ENCODE measurements at regions not wholly inside any gene's neighbourhood (a gene's known extent, or its start where the extent isn't known, plus 50 kb on each side); places are given as distances from the start of the nearest gene placed in this dataset.
"Not testable (repeated sequence)": the region's sequence is repeated elsewhere in the genome, so short reads cannot be mapped to it uniquely, and the experiment has no call there.

DNA sequence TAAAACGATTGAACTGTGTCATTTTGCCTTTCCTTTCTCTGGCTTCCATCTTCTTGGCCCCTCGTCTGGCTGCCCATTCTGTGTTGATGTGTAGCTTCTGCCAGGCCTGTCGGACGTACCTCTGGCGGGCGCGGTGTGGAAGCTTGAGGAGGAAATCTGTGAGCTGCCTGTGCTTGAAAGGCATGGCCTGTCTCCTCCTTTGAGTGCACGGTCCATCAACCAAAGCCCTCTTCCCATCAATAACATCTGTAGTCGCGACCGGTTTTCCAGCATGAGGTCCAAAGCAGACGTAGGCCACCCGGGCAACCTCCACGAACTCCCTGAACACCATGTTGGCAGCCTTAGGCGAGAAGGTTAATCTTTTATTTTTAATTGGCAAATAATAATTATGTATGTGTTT, 202.7 kb downstream of the CRLF2 start:
- DNase-seq = no peak

DNA sequence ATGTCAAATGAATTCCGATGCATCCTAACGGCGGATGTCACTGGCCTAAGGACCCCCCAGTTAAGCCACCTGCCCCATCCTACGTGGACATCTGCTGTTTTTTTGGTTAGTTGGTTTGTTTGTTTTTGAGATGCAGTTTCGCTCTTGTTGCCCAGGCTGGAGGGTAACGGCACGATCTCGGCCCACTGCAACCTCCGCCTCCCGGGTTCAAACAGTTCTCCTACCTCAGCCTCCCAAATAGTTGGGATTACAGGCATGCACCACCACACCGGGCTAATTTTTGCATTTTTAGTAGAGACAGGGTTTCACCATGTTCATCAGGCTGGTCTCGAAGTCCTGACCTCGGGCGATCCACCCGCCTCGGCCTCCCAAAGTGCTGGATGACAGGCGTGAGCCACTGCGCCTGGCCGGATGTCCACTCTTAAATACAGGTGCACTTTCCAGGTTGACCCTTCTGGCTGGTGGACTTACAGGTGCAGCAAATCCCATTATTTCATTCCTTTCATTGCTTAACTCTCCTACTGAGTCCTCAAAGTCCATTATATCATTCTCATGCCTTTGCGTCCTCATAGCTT, 206.2 kb downstream of the CRLF2 start:
- DNase-seq = no peak

DNA sequence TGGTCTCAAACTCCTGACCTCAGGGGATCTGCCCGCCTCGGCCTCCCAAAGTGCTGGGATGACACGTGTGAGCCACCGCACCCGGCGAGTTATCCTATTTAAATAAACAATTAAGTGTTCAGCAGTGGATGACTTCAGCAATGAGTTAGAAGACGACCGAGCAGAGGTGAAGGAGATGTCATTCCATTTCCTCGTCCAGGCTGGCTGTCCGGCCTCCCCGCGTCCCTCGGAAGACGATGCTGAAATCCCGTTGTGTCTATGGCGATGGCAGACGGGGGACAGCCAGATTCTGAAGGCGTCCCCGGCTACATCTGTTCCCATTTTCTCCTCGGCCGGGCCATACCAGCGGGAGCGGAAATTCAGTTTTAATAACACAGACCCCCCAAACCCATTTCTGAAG, 209.8 kb downstream of the CRLF2 start:
- DNase-seq = no peak

DNA sequence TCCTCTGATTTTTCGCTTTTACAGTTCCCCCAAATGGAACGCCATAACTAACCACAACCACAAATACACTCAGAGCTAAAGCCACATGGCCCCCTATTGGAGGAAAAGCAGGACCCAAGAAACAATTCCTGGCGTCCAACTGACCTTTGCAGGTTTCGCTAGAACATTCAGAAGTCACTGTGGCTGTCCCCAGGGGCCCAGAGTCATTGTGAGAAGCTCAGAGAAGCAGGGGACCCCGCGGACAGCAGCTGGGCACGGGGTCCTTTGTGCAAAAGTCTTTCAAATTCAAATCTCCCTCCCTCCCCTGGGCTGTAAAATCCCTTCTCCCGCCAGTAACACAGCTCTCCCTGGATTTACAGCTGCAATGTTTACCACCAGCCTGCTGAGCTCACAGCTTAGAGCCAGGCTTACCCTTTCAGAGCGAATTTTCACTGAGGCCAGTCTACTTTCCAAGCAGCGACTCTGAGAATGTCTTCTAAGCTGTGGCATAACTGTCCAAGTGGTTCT, 214.8 kb downstream of the CRLF2 start:
- no peak for DNase-seq

DNA sequence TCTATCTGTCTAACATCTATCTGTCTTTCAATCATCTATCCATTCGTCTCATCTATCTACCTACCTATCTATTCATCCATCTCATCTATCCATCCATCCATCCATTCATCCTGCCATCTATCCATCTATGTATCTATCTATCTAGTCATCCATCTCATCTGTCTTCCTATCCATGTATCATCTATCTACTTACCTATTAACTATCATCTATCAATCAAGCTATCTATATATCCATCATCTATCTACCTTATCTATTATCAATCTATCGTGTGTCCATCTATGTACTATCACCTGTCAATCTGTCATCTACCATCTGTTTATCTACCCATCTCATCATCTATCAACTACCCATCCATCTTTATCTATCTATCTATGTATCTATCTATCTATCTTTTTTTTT, 217.7 kb downstream of the CRLF2 start:
- no peak for DNase-seq

DNA sequence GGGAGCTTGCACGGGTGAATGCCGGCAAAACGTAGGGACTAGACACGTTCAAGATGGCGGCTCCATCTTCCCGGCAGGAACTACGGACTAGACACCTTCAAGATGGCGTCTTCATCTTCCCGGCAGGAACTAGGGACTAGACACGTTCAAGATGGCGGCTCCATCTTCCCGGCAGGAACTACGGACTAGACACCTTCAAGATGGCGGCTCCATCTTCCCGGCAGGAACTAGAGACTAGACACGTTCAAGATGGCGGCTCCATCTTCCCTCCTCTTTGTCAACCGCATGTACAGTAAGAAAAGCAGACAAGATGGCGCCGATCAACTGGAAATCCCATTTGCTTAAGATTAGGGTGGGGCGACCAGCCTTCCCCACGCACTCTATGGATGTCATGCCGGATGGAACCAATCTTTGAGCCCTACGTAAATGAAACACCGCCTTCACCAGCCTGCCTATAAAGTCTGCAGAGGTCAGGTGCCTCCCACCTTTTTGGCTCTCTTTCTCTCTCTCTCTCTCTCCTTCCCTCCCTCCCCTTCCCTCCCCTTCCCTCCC, 222.4 kb downstream of the CRLF2 start:
- DNase-seq = peak; percentile 4

DNA sequence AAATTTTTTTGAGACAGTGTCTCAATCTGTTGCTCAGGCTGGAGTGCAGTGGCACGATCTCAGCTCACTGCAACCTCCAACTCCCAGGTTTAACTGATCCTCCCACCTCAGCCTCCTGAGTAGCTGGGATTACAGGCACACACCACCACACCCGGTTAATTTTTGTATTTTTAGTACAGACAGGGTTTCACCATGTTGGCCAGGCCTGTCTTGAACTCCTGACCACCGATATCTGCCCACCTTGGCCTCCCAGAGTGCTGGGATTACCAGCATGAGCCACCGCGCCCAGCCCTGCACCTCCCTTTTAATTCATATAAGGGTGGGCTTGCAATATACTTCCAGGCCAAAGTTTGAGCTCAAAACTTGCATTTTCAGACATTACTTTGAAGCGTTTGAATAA, 223.9 kb downstream of the CRLF2 start:
- DNase-seq = not testable (repeated sequence)

DNA sequence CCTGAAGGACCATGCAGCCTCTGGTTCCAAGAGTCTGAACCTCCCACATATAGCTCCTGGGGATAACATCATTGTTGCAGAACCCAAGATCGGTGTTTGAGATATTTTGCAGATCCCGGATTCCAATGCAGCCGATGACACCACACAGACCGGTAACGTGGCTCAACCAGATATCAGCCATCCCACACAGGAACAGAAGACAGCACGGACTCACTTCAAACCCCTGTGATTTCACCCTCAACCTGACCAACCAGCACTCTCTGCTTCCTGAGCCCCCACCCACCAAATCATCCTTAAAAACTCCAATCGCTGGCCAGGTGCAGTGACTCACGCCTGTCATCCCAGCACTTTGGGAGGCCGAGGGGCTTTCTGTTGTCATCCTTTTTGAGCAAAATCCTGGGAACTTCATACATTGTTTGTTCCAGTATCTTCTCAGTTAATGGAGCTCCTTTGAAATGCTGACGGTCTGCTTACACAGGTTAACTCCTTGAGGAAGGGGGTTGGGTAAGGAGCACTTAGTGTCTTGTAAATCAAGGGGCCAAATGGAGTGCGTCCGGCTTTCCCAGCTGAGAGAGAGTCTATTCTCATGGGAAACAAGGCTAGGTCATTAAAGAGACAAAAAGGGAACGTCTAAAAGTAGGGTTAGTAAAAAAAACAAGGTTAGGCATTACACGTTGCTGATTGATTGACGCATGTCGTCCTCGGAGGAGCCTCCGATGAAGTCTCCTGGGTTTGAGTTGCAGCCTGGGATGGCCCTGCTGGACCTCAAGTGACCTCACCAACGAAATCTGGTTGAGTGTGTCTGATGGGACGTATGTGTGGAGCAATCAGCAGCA, 230.4 kb downstream of the CRLF2 start:
- no peak for DNase-seq

DNA sequence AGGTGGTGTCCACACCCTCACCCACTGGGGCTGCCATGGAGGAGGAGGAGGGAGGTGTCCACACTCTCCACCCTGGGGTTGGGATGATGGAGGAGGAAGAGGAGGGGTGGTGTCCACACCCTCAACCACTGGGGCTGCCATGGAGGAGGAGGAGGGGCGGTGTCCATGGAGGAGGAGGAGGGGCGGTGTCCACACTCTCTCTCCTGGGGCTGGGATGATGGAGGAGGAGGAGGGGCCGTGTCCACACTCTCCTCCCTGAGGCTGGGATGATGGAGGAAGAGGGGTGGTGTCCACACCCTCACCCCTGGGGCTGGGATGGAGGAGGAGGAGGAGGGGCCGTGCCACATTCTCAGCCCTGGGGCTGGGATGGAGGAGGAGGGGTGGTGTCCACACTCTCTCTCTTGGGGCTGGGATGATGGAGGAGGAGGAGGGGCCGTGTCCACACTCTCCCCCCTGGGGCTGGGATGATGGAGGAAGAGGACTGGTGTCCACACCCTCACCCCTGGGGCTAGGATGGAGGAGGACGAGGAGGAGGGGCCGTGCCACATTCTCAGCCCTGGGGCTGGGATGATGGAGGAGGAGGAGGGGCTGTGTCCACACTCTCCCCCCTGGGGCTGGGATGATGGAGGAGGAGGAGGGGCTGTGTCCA, 231.7 kb downstream of the CRLF2 start:
- DNase-seq = no peak

DNA sequence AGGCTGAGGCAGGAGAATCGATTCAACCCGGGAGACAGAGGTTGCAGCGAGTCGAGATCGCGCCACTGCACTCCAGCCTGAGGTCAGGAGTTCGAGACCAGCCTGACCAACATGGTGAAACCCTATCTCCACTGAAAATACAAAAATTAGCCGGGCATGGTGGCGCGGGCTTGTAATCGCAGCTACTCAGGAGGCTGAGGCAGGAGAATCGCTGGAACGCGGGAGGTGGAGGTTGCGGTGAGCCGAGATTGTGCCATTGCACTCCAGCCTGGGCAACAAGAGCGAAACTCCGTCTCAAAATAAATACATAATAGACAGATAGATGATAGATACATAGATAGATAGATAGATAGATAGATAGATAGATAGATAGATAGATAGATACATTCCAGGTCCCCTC, 233.3 kb downstream of the CRLF2 start:
- not testable (repeated sequence) for DNase-seq

DNA sequence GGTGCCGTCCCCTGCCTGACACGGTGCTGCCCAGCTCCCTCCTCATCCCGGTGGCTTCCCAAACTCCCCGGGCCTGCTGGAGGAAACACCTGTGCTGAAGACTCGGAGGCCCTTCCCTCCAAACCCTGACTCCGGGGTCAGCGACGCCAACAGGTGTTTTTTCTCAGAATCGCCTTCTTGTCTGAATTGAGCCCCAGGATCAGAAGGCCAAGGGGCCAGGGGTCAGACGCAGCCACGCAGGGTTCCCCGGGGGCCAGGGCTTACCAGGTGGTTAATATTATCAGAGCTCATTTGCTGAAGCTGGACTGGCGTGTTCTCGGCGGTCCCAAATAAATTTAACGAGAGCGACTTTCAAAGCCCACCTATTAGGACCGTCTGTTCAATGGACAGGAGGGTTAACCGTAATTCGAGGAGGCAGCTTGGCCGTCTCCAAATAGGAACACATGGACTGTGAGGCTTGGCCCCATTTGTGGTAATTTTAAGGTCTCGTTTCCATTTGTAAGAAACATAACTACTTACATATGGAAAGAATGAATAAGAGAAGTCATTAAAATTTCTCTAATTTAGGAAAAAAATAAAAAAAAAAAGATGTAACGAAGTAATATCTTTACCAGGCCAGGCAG, 239.3 kb downstream of the CRLF2 start:
- DNase-seq = no peak

DNA sequence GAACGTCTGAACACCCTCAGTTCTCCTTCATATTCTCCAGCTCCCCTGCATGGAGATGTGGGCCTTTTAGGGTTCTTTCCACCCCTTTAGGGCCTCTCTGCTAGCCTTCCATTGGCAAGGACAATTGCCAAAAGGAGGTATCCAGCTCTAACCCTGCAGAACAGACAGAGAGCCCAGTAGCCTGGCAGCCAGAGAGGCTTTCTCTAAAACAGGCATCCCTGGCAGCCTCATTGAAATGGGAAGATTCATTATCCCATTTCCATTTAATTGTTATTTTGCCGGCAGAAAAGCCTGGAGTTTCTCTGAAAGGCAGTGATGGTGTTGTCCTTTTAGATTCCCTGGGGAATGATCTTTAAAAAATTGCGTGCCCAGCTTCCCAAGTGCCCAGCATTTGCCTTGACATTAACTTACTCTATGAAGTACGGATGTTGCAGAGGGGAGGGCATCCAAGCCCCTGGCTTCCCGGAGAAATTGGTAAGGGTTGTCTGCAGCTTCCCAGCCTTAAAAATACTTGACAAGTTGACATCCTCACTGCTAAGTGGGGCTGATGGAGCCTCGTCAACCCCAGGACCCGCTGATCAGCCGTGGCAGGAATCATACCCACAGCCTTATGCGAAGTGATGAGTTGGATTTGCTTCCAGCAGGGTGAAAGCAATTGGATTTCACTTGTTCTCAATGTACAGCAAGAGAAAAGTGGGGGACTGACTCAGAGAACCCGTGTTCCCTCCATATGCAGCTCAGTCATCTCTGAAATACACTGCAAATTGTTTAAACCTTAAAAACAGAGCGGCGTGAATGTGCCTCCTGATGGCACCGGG, 244.1 kb downstream of the CRLF2 start:
- no peak for DNase-seq

DNA sequence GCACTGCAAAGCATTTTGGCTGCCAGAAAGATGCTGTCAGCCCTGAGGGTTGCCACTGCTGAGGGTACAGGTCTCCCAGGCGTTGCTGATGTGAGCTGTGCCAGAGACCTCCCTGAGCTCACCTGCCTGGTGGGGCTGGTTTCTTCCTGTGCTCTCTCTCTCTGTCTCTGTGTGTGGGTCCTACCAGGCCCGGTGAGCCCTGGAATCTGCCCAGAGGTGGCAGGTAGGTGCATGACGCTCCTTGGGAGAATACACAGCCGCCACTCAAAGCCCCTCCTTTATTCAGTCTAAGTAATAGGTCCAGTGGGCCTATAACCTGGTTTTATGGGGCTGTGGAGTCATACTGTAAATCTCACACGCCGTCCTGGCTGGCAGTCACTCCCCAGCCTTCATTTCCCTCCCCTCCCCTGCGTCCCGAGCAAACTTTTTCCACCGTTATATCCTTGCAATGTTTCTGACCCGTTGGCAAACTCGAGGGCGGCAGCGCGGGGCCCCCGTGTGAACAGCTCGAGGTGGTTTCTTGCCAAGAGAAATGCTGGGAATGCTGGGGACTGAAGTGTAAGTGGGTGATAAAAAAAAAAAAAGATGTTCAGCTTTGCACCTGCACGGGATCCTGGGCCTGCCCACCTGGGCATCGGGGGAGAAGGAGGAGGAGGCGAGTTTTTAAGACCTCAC, 245.9 kb downstream of the CRLF2 start:
- DNase-seq = no peak

DNA sequence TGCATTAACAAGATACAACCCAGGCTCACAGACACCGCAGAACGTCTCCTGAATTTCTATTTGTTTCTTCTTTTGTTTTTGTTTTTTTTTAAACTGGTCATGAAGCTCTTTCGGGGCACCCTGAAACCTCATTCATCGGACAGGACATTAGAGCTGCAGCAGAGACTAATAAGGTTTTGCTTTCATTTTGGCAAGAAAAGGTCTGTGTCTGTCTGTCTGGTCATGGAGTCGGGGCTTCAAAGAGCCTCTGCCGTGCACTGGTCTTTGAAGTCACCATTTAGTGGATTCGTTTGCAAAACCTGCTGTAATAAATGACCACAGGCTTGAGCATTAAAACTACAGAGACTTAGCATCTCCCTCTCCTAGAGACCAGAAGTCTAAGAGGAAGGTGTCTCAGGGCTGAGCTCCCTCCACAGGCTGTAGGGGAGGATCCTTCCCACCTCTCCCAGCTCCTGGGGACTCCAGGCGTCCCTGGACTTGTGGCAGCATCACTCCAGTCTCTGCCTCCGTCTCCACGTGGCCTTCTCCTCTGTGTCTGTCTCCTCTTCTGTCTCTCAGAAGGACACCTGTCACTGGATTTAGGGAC, 247.5 kb downstream of the CRLF2 start:
- DNase-seq = no peak

DNA sequence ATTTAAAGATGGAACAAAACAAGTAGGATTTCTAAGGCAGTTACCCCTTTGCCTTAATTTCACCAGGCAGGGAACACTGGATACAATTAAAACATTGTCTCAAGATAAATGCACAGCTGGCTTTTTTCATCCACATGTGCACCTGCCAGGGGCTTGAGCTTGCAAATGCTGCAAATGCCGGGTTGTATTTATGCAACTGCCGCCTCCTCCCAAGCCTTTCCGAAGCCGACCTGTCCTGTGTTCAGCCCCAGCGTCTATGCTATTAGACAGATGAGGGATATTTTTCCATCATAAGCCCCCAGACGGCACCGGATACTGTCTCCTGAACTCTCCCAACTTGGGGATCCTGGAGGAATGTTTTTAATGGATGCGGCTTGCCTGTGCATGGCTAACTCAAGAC, 251.6 kb downstream of the CRLF2 start:
- no peak for DNase-seq

DNA sequence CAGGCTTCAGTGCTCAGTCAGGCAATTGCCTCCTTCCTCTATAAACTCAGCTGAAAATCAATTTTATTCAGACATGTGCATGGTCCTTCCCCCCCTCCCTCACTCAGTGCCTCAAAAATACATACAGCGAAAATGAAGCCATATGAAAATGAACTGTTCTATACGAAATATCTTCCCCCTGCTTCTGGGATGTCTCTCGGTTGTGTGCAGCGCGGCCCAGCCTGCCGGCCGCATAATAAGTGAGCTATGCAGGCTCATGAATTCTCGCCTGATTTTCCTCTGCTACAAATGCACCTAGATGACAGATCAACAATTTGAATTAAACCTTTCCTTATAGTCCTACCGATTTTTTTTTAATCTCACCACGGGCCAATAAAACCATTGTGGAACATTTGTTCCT, 252.9 kb downstream of the CRLF2 start:
- no peak for DNase-seq

DNA sequence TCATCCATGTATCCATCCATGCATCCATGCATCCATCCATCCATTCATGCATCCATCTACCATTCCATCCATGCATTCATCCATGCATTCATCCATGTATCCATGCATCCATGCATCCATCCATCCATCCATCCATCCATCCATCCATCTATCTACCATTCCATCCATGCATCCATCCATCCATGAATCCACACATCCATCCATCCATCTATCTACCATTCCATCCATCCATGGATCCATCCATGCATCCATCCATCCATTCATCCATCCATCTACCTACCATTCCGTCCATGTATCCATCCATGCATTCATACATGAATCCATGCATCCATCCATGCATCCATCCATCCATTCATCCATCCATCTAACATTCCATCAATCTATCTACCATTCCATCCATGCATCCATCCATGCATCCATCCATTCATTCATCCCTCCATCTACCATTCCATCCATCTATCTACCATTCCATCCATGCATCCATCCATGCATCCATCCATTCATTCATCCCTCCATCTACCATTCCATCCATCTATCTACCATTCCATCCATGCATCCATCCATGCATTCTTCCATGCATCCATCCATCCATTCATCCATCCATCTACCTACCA, 257.2 kb downstream of the CRLF2 start:
- DNase-seq = not testable (repeated sequence)

DNA sequence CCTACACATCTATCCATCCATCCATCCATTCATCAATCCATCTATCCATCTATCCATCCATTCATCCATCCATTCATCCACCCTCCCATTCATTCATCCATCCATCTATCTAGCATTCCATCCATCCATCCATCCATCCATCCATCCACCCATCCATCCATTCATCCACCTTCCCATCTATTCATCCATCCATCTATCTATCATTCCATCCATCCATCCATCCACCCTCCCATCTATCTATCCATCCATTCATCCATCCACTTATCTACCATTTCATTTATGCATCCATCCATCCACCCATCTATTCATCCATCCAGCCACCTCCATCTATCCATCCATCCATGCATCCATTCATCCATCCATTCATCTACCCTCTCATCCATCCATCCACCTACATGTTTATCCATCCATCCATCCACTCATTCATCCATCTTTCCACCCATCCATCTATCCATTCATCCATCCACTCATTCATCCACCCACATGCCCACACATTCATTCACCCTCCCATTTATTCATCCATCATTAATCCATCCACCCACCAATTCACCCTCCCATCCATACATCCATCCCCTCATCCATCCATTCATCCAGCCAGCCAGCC, 258.5 kb downstream of the CRLF2 start:
- no peak for DNase-seq

DNA sequence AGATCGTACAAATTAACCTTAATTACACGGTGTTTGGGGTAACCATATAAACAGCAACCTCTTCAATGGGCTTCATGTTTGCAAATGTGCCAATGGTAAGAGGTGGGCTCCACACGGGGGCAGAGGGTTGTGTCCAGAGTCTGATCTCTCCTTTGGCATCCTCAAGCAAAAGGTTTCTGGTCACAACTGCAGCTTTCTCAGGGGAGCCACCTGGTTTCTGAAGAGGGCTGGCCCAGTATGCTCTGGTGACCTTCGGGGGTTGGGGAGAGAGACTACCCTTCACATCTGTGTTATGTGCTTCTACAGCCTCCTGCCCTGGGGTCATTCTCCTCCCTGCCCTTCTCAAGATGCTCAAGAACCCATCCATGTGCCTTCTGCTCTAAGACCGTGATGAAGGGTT, 259.6 kb downstream of the CRLF2 start:
- no peak for DNase-seq

DNA sequence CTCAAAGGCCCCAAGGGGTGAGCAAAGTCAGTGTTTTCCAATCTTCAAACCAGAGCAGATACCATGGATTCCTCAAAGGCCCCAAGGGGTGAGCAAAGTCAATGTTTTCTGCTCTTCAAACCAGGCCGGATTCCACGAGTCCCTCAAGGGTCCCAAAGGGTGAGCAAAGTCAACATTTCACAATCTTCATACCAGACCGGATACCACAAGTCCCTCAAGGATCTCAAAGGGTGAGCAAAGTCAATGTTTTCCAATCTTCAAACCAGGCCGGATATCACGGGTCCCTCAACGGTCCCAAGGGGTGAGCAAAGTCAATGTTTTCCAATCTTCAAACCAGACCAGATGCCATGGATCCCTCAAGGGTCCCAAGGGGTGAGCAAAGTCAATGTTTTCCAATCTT, 265.2 kb downstream of the CRLF2 start:
- DNase-seq = not testable (repeated sequence)

Measured in NCI-H510A (cell line).